Endothelial cell of umbilical vein (primary cell): ENCODE measurements at regions not wholly inside any gene's neighbourhood (a gene's known extent, or its start where the extent isn't known, plus 50 kb on each side); places are given as distances from the start of the nearest gene placed in this dataset.

Experiments
- BruUV-seq: library from RNA; stranded (reverse); fragments of 400-500 nt; replicated peaks from 2 replicates; lab custom pipeline; 2021; lab: Mats Ljungman, UMichigan
- CTCF ChIA-PET: fragments of 300-600, 350-600 bp; sonication (Branson Sonifier 250); formaldehyde crosslinking; loops from one replicate; lab custom pipeline; 2021; ENCODE audit warnings: antibody characterized with exemption, inconsistent platforms; lab: Charles Lee
- POLR2A ChIA-PET: fragments of 300-600, 350-600 bp; sonication (Branson Sonifier 250); formaldehyde crosslinking; loops from one replicate; lab custom pipeline; 2021; ENCODE audit warnings: antibody characterized with exemption, inconsistent platforms; lab: Charles Lee
- DNase-seq: peaks from one replicate; pipeline ENCODE4 v3.0.0-alpha.2; 2011; ENCODE audit warnings: low read depth, low spot score
- FAIRE-seq: peaks from 2 replicates; lab custom pipeline; 2011; peaks lifted over from hg19 to GRCh38; lab: Jason Lieb, UNC
- H2AFZ ChIP-seq: 2 replicates; pipeline ENCODE4 v1.6.0; 2012; ENCODE audit warnings: low read depth, low read length, control low read depth, inconsistent platforms
- H3K27ac ChIP-seq: 2 replicates; pipeline ENCODE4 v1.5.1; 2011; ENCODE audit warnings: low read depth, mild to moderate bottlenecking, control low read depth, low read length, moderate library complexity; ENCODE audit not compliant: insufficient read depth
- H3K27me3 ChIP-seq, 2 experiments: 2 replicates each; pipeline versions ENCODE4 v1.6.0 to v1.6.1; 2011; ENCODE audit warnings: low read length in 2 of 2, mixed read lengths in 1 of 2; ENCODE audit not compliant: control insufficient read depth in 2 of 2, insufficient read depth in 2 of 2
- H3K36me3 ChIP-seq, 2 experiments: 2 replicates in 1 of 2; 3 replicates in 1 of 2; pipeline ENCODE4 v1.5.1; 2011; ENCODE audit warnings: low read length in 2 of 2, mild to moderate bottlenecking in 1 of 2, moderate library complexity in 1 of 2; ENCODE audit not compliant: control insufficient read depth in 2 of 2, insufficient read depth in 2 of 2; ENCODE audit errors: extremely low read depth in 1 of 2
- H3K4me1 ChIP-seq: 3 replicates; pipeline ENCODE4 v1.5.1; 2011; ENCODE audit warnings: mild to moderate bottlenecking, low read length; ENCODE audit not compliant: control insufficient read depth, insufficient read depth; ENCODE audit errors: extremely low read depth
- H3K4me2 ChIP-seq: 2 replicates; pipeline ENCODE4 v1.6.1; 2011; ENCODE audit warnings: low read length, control low read depth, mixed read lengths; ENCODE audit not compliant: insufficient read depth
- H3K4me3 ChIP-seq, 3 experiments: fragments of 200-600 bp in 1 of 3; sonication (generic), shearing (Covaris generic) in 1 of 3; replicated peaks in 1 of 3; 2 replicates each; pipeline ENCODE4 v1.5.1; 2011 to 2016; ENCODE audit warnings: control low read depth in 3 of 3, low read length in 3 of 3, mild to moderate bottlenecking in 2 of 3, inconsistent platforms in 1 of 3, low read depth in 1 of 3, moderate library complexity in 1 of 3; ENCODE audit not compliant: insufficient read depth in 1 of 3
- H3K79me2 ChIP-seq: 2 replicates; pipeline ENCODE4 v1.6.0; 2012; ENCODE audit warnings: low read length, inconsistent platforms; ENCODE audit not compliant: control insufficient read depth, insufficient read depth
- H3K9ac ChIP-seq: replicated peaks from 2 replicates; pipeline ENCODE3; 2011; ENCODE audit warnings: low read length, control low read depth; ENCODE audit not compliant: insufficient read depth; ENCODE audit errors: extremely low read depth
- H3K9me1 ChIP-seq: replicated peaks from 3 replicates; pipeline ENCODE4 v1.6.0; 2011; ENCODE audit warnings: mild to moderate bottlenecking, low read length; ENCODE audit not compliant: control insufficient read depth, insufficient read depth; ENCODE audit errors: extremely low read depth
- H3K9me3 ChIP-seq: replicated peaks from 2 replicates; pipeline ENCODE4 v1.5.1; 2012; ENCODE audit warnings: low read length, inconsistent platforms; ENCODE audit not compliant: control insufficient read depth, insufficient read depth
- H4K20me1 ChIP-seq: replicated peaks from 2 replicates; pipeline ENCODE3; 2011; ENCODE audit warnings: mild to moderate bottlenecking, low read length; ENCODE audit not compliant: control insufficient read depth, insufficient read depth; ENCODE audit errors: extremely low read depth
- EZH2 ChIP-seq: IDR thresholded peaks from 2 replicates; pipeline ENCODE4 v1.6.1; 2012; ENCODE audit warnings: borderline replicate concordance, low read depth, mild to moderate bottlenecking, moderate library complexity, low read length, inconsistent platforms; ENCODE audit not compliant: severe bottlenecking
- FOS ChIP-seq: IDR thresholded peaks from 2 replicates; pipeline ENCODE4 v1.6.1; 2011; ENCODE audit warnings: mild to moderate bottlenecking, low read length, moderate library complexity, borderline replicate concordance; ENCODE audit not compliant: insufficient read depth
- GATA2 ChIP-seq: IDR thresholded peaks from 2 replicates; pipeline ENCODE4 v1.7.0; 2011; ENCODE audit warnings: low read depth, mild to moderate bottlenecking, moderate library complexity, mixed read lengths, low read length; ENCODE audit not compliant: insufficient read length, insufficient read depth
- JUN ChIP-seq: IDR thresholded peaks from 2 replicates; pipeline ENCODE4 v1.6.1; 2011; ENCODE audit warnings: borderline replicate concordance, low read depth; ENCODE audit not compliant: insufficient read length, insufficient read depth
- MYC ChIP-seq: IDR thresholded peaks from one replicate; pipeline ENCODE4 v1.6.1; 2011; ENCODE audit warnings: mild to moderate bottlenecking, low read depth, low read length
- POLR2A ChIP-seq: IDR thresholded peaks from 2 replicates; pipeline ENCODE4 v1.6.1; 2012; ENCODE audit warnings: low read depth, mild to moderate bottlenecking, control low read depth, low read length
- POLR2AphosphoS5 ChIP-seq: IDR thresholded peaks from 2 replicates; pipeline ENCODE4 v1.6.1; 2012; ENCODE audit warnings: low read depth, mild to moderate bottlenecking, control low read depth, low read length, moderate library complexity; ENCODE audit not compliant: insufficient read depth
- dilution Hi-C: fragments of 300-500 bp; cut with MboI; formaldehyde crosslinking; loops from one replicate; pipeline ENCODE4 v1.15.0; 2019; ENCODE audit warnings: low sequenced_read_pairs; ENCODE audit not compliant: extremely low pct_ligation_motif_present
- intact Hi-C: fragments of 100-400 bp; cut with micrococcal nuclease; formaldehyde crosslinking; loops from one replicate; pipeline ENCODE4 v1.10.0; 2022
- TF ChIP-seq, protein P1 (sequence below), 2 donors: IDR thresholded peaks; 1 replicate in 1 of 2; 2 replicates in 1 of 2; pipeline ENCODE4 v1.5.1; 2011; ENCODE audit warnings: low read length in 2 of 2, mild to moderate bottlenecking in 2 of 2, moderate library complexity in 2 of 2, control low read depth in 1 of 2, inconsistent platforms in 1 of 2, low read depth in 1 of 2; ENCODE audit not compliant: insufficient read depth in 1 of 2; ENCODE audit errors: extremely low read depth in 1 of 2
- TF ChIP-seq, protein P2 (sequence below): IDR thresholded peaks from 2 replicates; pipeline ENCODE4 v1.6.1; 2011; ENCODE audit not compliant: insufficient read depth, insufficient read length

DNA sequence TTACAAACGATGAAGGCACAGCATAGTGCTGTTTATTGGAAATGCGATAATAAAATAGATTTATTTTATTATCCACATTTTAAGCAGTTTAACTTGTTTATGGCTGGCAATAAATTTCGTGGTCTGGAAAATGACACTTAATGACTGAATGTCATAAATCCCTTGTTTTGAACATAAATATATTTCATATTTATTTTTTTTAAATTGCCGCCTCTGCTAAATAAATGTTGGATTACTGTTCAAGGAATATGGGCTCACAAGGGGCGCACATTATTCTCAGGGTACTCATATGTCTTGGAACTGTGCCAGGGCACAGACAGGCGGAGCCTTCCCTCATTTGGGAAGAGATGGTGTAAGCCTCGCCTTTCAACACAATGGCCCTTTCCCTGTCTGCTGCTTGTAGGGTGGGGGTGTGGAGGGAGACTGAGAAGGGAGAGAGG is 134.3 kb downstream of the PXDC1 start:
- POLR2A ChIA-PET, result no interaction called here
- H3K9me3 ChIP-seq, result no peaks in the 10 kb centered on the region
- intact Hi-C loops, result no loop called here
- peaks cover 5% of the 10 kb centered on the region for H3K4me1 ChIP-seq
- H3K36me3 ChIP-seq, result no peaks in the 10 kb centered on the region
- no peak overlapping the region for H3K27ac ChIP-seq
- H3K4me2 ChIP-seq, result no peak overlapping the region
- no TSS peak for BruUV-seq
- H4K20me1 ChIP-seq, result no peaks in the 10 kb centered on the region
- FAIRE-seq (no peak), DNase-seq (no peak)
- H3K79me2 ChIP-seq, result no peaks in the 10 kb centered on the region
- H3K27me3 ChIP-seq, result peaks cover 0 to 3% of the 10 kb centered on the region in 2 experiments
- TF ChIP-seq FOS (no peak), POLR2A (no peak), MYC (no peak), EZH2 (no peak), POLR2AphosphoS5 (no peak), GATA2 (no peak), JUN (no peak)
- TF ChIP-seq, protein P1, sequence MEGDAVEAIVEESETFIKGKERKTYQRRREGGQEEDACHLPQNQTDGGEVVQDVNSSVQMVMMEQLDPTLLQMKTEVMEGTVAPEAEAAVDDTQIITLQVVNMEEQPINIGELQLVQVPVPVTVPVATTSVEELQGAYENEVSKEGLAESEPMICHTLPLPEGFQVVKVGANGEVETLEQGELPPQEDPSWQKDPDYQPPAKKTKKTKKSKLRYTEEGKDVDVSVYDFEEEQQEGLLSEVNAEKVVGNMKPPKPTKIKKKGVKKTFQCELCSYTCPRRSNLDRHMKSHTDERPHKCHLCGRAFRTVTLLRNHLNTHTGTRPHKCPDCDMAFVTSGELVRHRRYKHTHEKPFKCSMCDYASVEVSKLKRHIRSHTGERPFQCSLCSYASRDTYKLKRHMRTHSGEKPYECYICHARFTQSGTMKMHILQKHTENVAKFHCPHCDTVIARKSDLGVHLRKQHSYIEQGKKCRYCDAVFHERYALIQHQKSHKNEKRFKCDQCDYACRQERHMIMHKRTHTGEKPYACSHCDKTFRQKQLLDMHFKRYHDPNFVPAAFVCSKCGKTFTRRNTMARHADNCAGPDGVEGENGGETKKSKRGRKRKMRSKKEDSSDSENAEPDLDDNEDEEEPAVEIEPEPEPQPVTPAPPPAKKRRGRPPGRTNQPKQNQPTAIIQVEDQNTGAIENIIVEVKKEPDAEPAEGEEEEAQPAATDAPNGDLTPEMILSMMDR (IDR thresholded peaks at IDR 0.05; ENCODE audit: extremely low read depth in 1 of 2, insufficient read depth in 1 of 2, low read depth in 1 of 2, low read length in 2 of 2), result no peak
- TF ChIP-seq, protein P2, sequence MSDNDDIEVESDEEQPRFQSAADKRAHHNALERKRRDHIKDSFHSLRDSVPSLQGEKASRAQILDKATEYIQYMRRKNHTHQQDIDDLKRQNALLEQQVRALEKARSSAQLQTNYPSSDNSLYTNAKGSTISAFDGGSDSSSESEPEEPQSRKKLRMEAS, result no peak
- H3K9ac ChIP-seq, result no peak overlapping the region
- dilution Hi-C loops, result no loop called here
- CTCF ChIA-PET, result no interaction called here
- H3K9me1 ChIP-seq, result no peaks in the 10 kb centered on the region
- no peak overlapping the region for H3K4me3 ChIP-seq
- H2AFZ ChIP-seq, result no peak overlapping the region
